GM23248 (cell line): ENCODE measurements at regions not wholly inside any gene's neighbourhood (a gene's known extent, or its start where the extent isn't known, plus 50 kb on each side); places are given as distances from the start of the nearest gene placed in this dataset.

Experiments
- DNase-seq: peaks from one replicate; pipeline ENCODE4 v3.0.0-alpha.2; 2015
- H2AFZ ChIP-seq: fragments of 200-600 bp; sonication (generic); 2 replicates; pipeline ENCODE4 v1.6.1; 2016; ENCODE audit warnings: antibody characterized with exemption
- H3F3A ChIP-seq: fragments of 200-600 bp; sonication (generic); 2 replicates; pipeline ENCODE4 v1.6.1; 2016; ENCODE audit warnings: mild to moderate bottlenecking, antibody characterized with exemption, mixed run types; ENCODE audit not compliant: insufficient read depth
- H3K27ac ChIP-seq: fragments of 200-600 bp; sonication (generic); 2 replicates; pipeline ENCODE4 v1.5.1; 2016; ENCODE audit warnings: mild to moderate bottlenecking
- H3K27me3 ChIP-seq: fragments of 200-600 bp; sonication (generic); replicated peaks from 2 replicates; pipeline ENCODE4 v1.6.1; 2016; ENCODE audit warnings: mild to moderate bottlenecking; ENCODE audit not compliant: insufficient read depth
- H3K36me3 ChIP-seq: fragments of 200-600 bp; sonication (generic); 2 replicates; pipeline ENCODE4 v1.6.1; 2016; ENCODE audit warnings: low read depth, mild to moderate bottlenecking
- H3K4me1 ChIP-seq: fragments of 200-600 bp; sonication (generic); 2 replicates; pipeline ENCODE4 v1.6.1; 2016; ENCODE audit warnings: mild to moderate bottlenecking; ENCODE audit not compliant: insufficient read depth
- H3K4me2 ChIP-seq: fragments of 200-600 bp; sonication (generic); one replicate; pipeline ENCODE4 v1.6.1; 2016; ENCODE audit warnings: mild to moderate bottlenecking; ENCODE audit not compliant: unreplicated experiment
- H3K4me3 ChIP-seq: fragments of 200-600 bp; sonication (generic); 2 replicates; pipeline ENCODE4 v1.5.1; 2016; ENCODE audit warnings: mild to moderate bottlenecking
- H3K79me2 ChIP-seq: fragments of 200-600 bp; sonication (generic); 2 replicates; pipeline ENCODE4 v1.6.1; 2016; ENCODE audit warnings: mild to moderate bottlenecking; ENCODE audit not compliant: insufficient read depth
- H3K9ac ChIP-seq: fragments of 200-600 bp; sonication (generic); 2 replicates; pipeline ENCODE4 v1.6.1; 2016; ENCODE audit warnings: mild to moderate bottlenecking
- H3K9me2 ChIP-seq: fragments of 200-600 bp; sonication (generic); 2 replicates; pipeline ENCODE4 v1.6.1; 2016; ENCODE audit warnings: mixed run types, mild to moderate bottlenecking, moderate library complexity; ENCODE audit not compliant: insufficient read depth
- H3K9me3 ChIP-seq: fragments of 200-600 bp; sonication (generic); one replicate; pipeline ENCODE4 v1.6.1; 2017; ENCODE audit warnings: low read depth
- H4K20me1 ChIP-seq: fragments of 200-600 bp; sonication (generic); 2 replicates; pipeline ENCODE4 v1.6.0; 2016; ENCODE audit not compliant: insufficient read depth
- EZH2 ChIP-seq: fragments of 200-600 bp; sonication (generic); IDR thresholded peaks from 2 replicates; pipeline ENCODE4 v1.6.1; 2018; ENCODE audit warnings: antibody characterized with exemption, mild to moderate bottlenecking; ENCODE audit not compliant: insufficient read depth, poor library complexity, severe bottlenecking
- EZH2phosphoT487 ChIP-seq: fragments of 200-600 bp; sonication (generic); IDR thresholded peaks from 2 replicates; pipeline ENCODE4 v1.6.1; 2018; ENCODE audit warnings: antibody characterized with exemption, moderate library complexity, mild to moderate bottlenecking, low read depth; ENCODE audit not compliant: insufficient read depth
- WGBS, 2 experiments: methylation state at CpG; one replicate each; pipeline ENCODE4 v1.1.6; 2015 to 2017; ENCODE audit warnings: low lambda C conversion rate in 2 of 2, low coverage in 1 of 2; ENCODE audit errors: missing lambda C conversion rate in 2 of 2; 5-methylcytosine and 5-hydroxymethylcytosine counted together
- in situ Hi-C: fragments of 300-500 bp; cut with MboI; formaldehyde crosslinking; loops from 2 replicates; pipeline ENCODE4 v1.15.0; 2020

DNA sequence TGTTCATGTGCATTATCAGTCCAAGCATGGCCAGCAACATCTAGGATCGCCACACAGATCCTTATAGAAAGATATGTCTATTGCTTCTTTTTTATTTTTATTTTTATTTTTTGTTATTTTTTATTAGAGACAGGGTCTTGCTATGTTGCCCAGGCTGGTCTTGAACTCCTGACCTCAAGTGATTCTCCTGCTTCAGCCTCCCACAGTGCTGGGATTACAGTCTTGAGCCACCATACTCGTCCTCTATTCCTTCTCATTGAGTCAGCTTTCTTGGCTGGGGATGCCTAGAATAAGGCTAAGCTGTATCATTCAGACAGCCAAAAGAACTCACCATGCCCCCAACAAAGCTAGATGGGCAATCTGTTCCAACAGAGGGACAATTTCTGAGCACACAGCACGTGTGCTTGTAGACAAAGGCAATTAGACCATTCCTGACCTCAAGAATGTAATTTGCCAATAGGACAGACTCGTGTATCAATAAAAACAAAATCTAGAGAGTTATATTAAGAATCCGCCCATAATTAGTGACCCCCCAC, 264.0 kb upstream of the NEBL start:
- in situ Hi-C loops = no loop called here
- H3K27ac ChIP-seq = no peak overlapping the region
- no peaks in the 10 kb centered on the region for H3F3A ChIP-seq
- WGBS, 2 experiments = 17 to 26% methylated on average over 5 of the region's 5 CpGs
- H3K9me3 ChIP-seq = no peaks in the 10 kb centered on the region
- H3K4me1 ChIP-seq = no peaks in the 10 kb centered on the region
- no peak for DNase-seq
- no peak overlapping the region for H3K9ac ChIP-seq
- no peak overlapping the region for H3K4me3 ChIP-seq
- TF ChIP-seq EZH2phosphoT487 (no peak), EZH2 (no peak)
- H3K9me2 ChIP-seq = no peaks in the 10 kb centered on the region
- no peak overlapping the region for H3K4me2 ChIP-seq
- H3K27me3 ChIP-seq = 0 out of 2 replicates have a peak, but pooled peaks cover 4% of the 10 kb centered on the region
- H3K36me3 ChIP-seq = no peaks in the 10 kb centered on the region
- H3K79me2 ChIP-seq = no peaks in the 10 kb centered on the region
- no peaks in the 10 kb centered on the region for H4K20me1 ChIP-seq
- H2AFZ ChIP-seq = no peak overlapping the region

DNA sequence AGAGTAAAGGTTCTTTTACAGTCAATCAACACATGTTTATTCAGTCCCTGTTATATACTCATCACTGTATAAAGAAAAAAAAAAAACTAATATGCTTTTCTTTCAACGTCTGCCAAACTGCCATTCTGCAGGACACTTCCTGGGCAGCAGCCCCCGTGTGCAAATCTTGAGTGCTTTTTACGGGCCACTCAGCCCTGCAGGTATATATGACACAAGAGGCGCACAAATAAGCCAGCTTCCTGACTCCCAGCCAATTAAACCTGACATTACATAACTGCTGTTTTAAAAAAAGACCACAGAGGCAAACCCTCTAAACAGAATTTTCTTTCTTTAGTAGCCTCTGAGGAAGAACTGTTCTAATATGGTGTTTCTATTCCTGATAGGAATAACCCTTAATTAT, 263.0 kb upstream of the NEBL start:
- H3K36me3 ChIP-seq = no peaks in the 10 kb centered on the region
- H4K20me1 ChIP-seq = no peaks in the 10 kb centered on the region
- TF ChIP-seq EZH2phosphoT487 (no peak), EZH2 (no peak)
- 43 to 50% methylated on average over 4 of the region's 4 CpGs for WGBS, 2 experiments
- H2AFZ ChIP-seq = no peak overlapping the region
- no peak for DNase-seq
- no peak overlapping the region for H3K4me2 ChIP-seq
- in situ Hi-C loops = no loop called here
- no peaks in the 10 kb centered on the region for H3K9me2 ChIP-seq
- no peak overlapping the region for H3K4me3 ChIP-seq
- H3K4me1 ChIP-seq = no peaks in the 10 kb centered on the region
- H3F3A ChIP-seq = no peaks in the 10 kb centered on the region
- 0 out of 2 replicates have a peak, but pooled peaks cover 4% of the 10 kb centered on the region for H3K27me3 ChIP-seq
- H3K9ac ChIP-seq = no peak overlapping the region
- H3K9me3 ChIP-seq = no peaks in the 10 kb centered on the region
- H3K27ac ChIP-seq = no peak overlapping the region
- H3K79me2 ChIP-seq = no peaks in the 10 kb centered on the region

DNA sequence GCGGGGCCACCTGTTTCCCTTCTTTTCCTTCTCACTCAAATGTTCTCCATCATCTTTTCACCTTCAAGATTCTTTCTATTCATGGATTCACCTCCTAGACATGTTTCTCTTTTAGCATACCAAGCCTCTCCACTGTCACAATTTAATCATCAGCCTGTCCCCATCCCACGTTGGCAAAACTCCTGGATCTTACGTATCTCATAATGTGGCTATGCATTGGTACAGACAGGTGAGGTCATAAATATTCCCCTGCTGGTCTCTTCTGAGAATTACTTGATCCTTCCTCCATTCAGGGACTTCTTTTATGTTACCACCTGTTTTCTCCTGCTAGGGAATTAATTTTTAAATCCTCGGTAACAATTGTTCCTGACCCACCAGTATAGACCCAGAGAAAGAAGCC, 262.6 kb upstream of the NEBL start:
- TF ChIP-seq EZH2phosphoT487 = no peak
- no peak for TF ChIP-seq EZH2
- H3K27ac ChIP-seq = no peak overlapping the region
- in situ Hi-C loops = no loop called here
- WGBS, 2 experiments = 29 to 35% methylated on average over 4 of the region's 4 CpGs
- no peak for DNase-seq
- no peak overlapping the region for H3K9ac ChIP-seq
- H3K27me3 ChIP-seq = 0 out of 2 replicates have a peak, but pooled peaks cover 4% of the 10 kb centered on the region
- H3K9me2 ChIP-seq = no peaks in the 10 kb centered on the region
- no peaks in the 10 kb centered on the region for H4K20me1 ChIP-seq
- H3K36me3 ChIP-seq = no peaks in the 10 kb centered on the region
- H3F3A ChIP-seq = no peaks in the 10 kb centered on the region
- H2AFZ ChIP-seq = no peak overlapping the region
- no peak overlapping the region for H3K4me2 ChIP-seq
- no peaks in the 10 kb centered on the region for H3K4me1 ChIP-seq
- H3K9me3 ChIP-seq = no peaks in the 10 kb centered on the region
- no peak overlapping the region for H3K4me3 ChIP-seq
- H3K79me2 ChIP-seq = no peaks in the 10 kb centered on the region

GRCh38 chr10:21158301-21158700, 261.2 kb upstream of the NEBL start:
- no peak for DNase-seq
- H3K4me1 ChIP-seq = no peaks in the 10 kb centered on the region
- 0 out of 2 replicates have a peak, but pooled peaks cover 4% of the 10 kb centered on the region for H3K27me3 ChIP-seq
- no peak overlapping the region for H3K4me3 ChIP-seq
- H3K9me2 ChIP-seq = no peaks in the 10 kb centered on the region
- no peak overlapping the region for H3K9ac ChIP-seq
- H3K27ac ChIP-seq = no peak overlapping the region
- no peak overlapping the region for H3K4me2 ChIP-seq
- 54 to 57% methylated on average over 3 of the region's 3 CpGs for WGBS, 2 experiments
- no peaks in the 10 kb centered on the region for H3K9me3 ChIP-seq
- TF ChIP-seq EZH2 = no peak
- no peak for TF ChIP-seq EZH2phosphoT487
- H3K79me2 ChIP-seq = no peaks in the 10 kb centered on the region
- no peaks in the 10 kb centered on the region for H3F3A ChIP-seq
- in situ Hi-C loops = no loop called here
- H4K20me1 ChIP-seq = no peaks in the 10 kb centered on the region
- H3K36me3 ChIP-seq = no peaks in the 10 kb centered on the region
- no peak overlapping the region for H2AFZ ChIP-seq

DNA sequence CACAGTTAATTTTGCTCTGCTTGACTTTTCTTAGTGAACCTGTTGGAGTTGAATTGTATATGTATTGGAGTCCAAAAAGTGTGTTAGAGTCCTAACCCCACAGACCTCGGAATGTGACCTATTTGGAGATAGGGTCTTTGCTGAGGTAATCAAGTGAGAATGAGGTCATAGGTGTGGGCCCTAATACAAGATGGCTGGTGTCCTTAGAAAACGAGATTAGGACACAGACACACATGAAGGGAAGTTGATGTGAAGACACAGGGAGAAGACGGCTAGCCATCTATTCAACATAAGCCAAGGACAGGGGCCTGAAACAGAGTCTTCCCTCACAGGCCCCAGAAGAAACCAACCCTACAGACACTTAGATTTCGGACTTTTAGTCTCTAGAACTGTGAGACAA, 260.6 kb upstream of the NEBL start:
- Histone ChIP-seq H3K36me3 (no peaks in the 10 kb centered on the region), H3K79me2 (no peaks in the 10 kb centered on the region), H3F3A (no peaks in the 10 kb centered on the region), H3K4me2 (no peak overlapping the region), H3K27ac (no peak overlapping the region), H2AFZ (no peak overlapping the region), H4K20me1 (no peaks in the 10 kb centered on the region), H3K9me3 (no peaks in the 10 kb centered on the region), H3K4me3 (no peak overlapping the region), H3K9me2 (no peaks in the 10 kb centered on the region), H3K9ac (no peak overlapping the region), H3K4me1 (no peaks in the 10 kb centered on the region), H3K27me3 (0 out of 2 replicates have a peak, but pooled peaks cover 4% of the 10 kb centered on the region)
- WGBS, 2 experiments = 23 to 27% methylated on average over 4 of the region's 4 CpGs
- in situ Hi-C loops = no loop called here
- TF ChIP-seq EZH2 (no peak), EZH2phosphoT487 (no peak)
- no peak for DNase-seq
